ENCODE measurements at regions not wholly inside any gene's neighbourhood (a gene's known extent, or its start where the extent isn't known, plus 50 kb on each side); places are given as distances from the start of the nearest gene placed in this dataset.

- H3K9ac ChIP-seq (ENCODE audit: low read length), result no peak overlapping the region
- no peaks in the 10 kb centered on the region for H3K9me2 ChIP-seq (replicated peaks; ENCODE audit: low read length)
- no peaks in the 10 kb centered on the region for H4K20me1 ChIP-seq (ENCODE audit: low read length)
- H3K27ac ChIP-seq (ENCODE audit: low read length), result no peak overlapping the region
- intact Hi-C loops (cut with micrococcal nuclease), result no loop called here
- no peak overlapping the region for H3K4me2 ChIP-seq (ENCODE audit: low read length)
- H3K4me3 ChIP-seq (ENCODE audit: low read length), result no peak overlapping the region
- DNase-seq (no peak), ATAC-seq (no peak)
- TF ChIP-seq EZH2 (IDR thresholded peaks at IDR 0.05; ENCODE audit: low read length, unreplicated experiment), result no peak
- TF ChIP-seq CTCF (conservative IDR thresholded peaks at IDR 0.05; ENCODE audit: low read depth, low read length), result no peak
- no peak for TF ChIP-seq EZH2phosphoT487 (IDR thresholded peaks at IDR 0.05; ENCODE audit: borderline replicate concordance, low read length)
- POLR2A ChIA-PET (ENCODE audit: unreplicated experiment), result no interaction called here
- H2AFZ ChIP-seq (ENCODE audit: low read length), result no peak overlapping the region
- H3K4me1 ChIP-seq (ENCODE audit: insufficient read depth, low read length), result peaks cover 14% of the 10 kb centered on the region
- no peaks in the 10 kb centered on the region for H3K27me3 ChIP-seq (ENCODE audit: low read length)
- H3F3A ChIP-seq (ENCODE audit: low read length, unreplicated experiment), result no peaks in the 10 kb centered on the region
- no peaks in the 10 kb centered on the region for H3K36me3 ChIP-seq (ENCODE audit: low read depth, low read length)
- no peaks in the 10 kb centered on the region for H3K79me2 ChIP-seq (ENCODE audit: low read length)
- BruUV-seq (replicated peaks), result no TSS peak
- H3K9me3 ChIP-seq (ENCODE audit: low read length), result no peaks in the 10 kb centered on the region
- CTCF ChIA-PET, result no interaction called here
Observed at GRCh38 chr10:113991091-113991860, 52.4 kb upstream of the ADRB1 start.

- H3K9me3 ChIP-seq (ENCODE audit: low read length), result no peaks in the 10 kb centered on the region
- ATAC-seq, result peak; percentile 94
Observed at GRCh38 chr10:113992471-113993011, 51.1 kb upstream of the ADRB1 start.

More at GRCh38 chr10:113992471-113993011, 51.1 kb upstream of the ADRB1 start:
- Histone ChIP-seq H3K4me2 (ENCODE audit: low read length) (no peak overlapping the region), H4K20me1 (ENCODE audit: low read length) (no peaks in the 10 kb centered on the region), H3F3A (ENCODE audit: low read length, unreplicated experiment) (no peaks in the 10 kb centered on the region), H3K79me2 (ENCODE audit: low read length) (no peaks in the 10 kb centered on the region), H3K9ac (ENCODE audit: low read length) (no peak overlapping the region), H2AFZ (ENCODE audit: low read length) (no peak overlapping the region), H3K36me3 (ENCODE audit: low read depth, low read length) (no peaks in the 10 kb centered on the region), H3K4me3 (ENCODE audit: low read length) (no peak overlapping the region), H3K9me2 (replicated peaks; ENCODE audit: low read length) (no peaks in the 10 kb centered on the region), H3K27ac (ENCODE audit: low read length) (no peak overlapping the region), H3K4me1 (ENCODE audit: insufficient read depth, low read length) (peaks cover 14% of the 10 kb centered on the region), H3K27me3 (ENCODE audit: low read length) (no peaks in the 10 kb centered on the region)
- ChIA-PET POLR2A (ENCODE audit: unreplicated experiment) (no interaction called here), CTCF (no interaction called here)
- TF ChIP-seq EZH2phosphoT487 (IDR thresholded peaks at IDR 0.05; ENCODE audit: borderline replicate concordance, low read length) (no peak), EZH2 (IDR thresholded peaks at IDR 0.05; ENCODE audit: low read length, unreplicated experiment) (no peak), CTCF (conservative IDR thresholded peaks at IDR 0.05; ENCODE audit: low read depth, low read length) (no peak)
- no TSS peak for BruUV-seq (replicated peaks)
- peak; percentile 81 for DNase-seq
- intact Hi-C loops (cut with micrococcal nuclease), result loop anchor here (1.0 kb wide), 1 partner anchor 39 kb away; no protein-coding TSS in a partner anchor
